Activated CD4-positive, alpha-beta T cell treated with anti-CD3 and anti-CD28 coated beads, Interleukin-10, Interleukin-2, amounts not matched to agents 100 ng/mL and 50 ng/mL, durations not matched to agents 16 hours and 8 hours (primary cell): ENCODE measurements at regions not wholly inside any gene's neighbourhood (a gene's known extent, or its start where the extent isn't known, plus 50 kb on each side); places are given as distances from the start of the nearest gene placed in this dataset.
"Not testable (repeated sequence)": the region's sequence is repeated elsewhere in the genome, so short reads cannot be mapped to it uniquely, and the experiment has no call there.

Experiments used
- DNase-seq: peaks from one replicate; pipeline ENCODE4 v3.0.0-alpha.2; 2020

DNA sequence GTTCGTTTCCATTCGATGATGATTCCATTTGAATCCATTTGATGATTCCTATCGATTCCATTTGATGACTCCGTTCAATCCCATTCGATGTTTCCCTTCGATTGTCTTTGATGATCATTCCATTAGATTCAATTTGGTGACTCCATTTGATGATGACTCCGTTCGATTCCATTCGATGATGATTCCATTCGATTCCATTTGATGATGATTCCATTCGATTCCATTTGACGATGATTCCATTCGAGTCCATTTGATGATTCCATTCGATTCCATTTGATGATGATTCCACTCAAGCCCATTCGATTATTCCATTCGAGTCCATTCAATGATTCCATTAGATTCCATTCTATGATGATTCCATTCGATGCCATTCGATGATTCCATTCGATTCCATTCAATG, 2730.6 kb downstream of the RPIA start:
- not testable (repeated sequence) for DNase-seq

DNA sequence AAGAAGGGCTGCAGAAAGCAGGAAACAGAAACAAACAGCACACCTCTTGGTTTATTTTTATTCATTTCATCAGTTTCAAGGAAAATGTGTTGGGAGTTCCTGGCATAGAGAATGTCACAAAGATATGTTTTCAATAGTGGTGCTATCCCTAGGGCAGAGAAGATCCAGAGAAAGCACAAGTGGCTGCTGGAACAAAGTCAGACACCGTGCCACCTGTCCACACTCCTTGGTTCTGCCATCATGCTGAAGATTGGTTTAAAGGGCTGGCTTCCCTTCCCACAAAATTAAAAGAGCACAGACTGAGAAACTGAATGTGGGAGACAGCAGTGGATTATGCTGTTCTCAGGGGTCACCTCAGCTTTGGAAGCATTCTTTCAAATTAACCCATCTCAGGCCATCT, 2735.7 kb downstream of the RPIA start:
- DNase-seq = not testable (repeated sequence)

DNA sequence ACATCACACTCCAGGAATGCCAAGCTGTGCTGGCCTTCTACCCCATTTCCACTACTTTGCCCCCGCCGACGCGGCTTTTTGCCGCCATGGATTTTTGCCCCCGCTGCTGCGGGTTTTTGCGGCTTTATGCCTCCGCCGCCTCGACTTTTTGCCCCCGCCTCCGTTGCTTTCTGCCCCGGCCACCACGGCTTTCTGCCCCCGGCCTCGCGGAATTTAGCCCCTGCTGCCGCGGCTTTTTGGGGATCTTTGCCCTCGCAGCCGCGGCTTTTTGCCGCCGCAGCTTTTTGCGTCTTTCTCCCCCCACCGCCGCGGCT, 2750.4 kb downstream of the RPIA start:
- DNase-seq = not testable (repeated sequence)

- DNase-seq = no peak
These were observed 2750.9 kb downstream of the RPIA start for GRCh38 chr2:91442246-91442905.

- DNase-seq = not testable (repeated sequence)
These were observed 2751.6 kb downstream of the RPIA start for GRCh38 chr2:91442906-91443729.

DNA sequence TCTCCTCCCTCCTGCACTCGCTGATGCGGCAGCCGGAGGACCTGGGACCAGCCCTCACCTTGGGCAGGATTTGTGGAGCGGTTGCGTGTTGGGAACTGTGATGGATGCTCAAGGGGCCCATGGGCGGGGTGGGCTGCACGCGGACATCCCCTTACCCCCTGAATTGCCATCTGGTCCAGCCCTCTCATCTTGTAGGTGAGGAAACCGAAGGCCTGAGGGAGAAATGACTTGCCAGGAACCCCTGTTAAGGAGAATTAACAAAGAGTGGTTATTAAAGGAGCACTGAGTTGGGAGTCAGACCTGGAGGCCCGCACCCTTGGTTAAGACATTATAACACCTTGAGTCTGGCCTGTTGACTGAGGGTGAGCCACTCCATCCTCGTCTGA, 2752.2 kb downstream of the RPIA start:
- not testable (repeated sequence) for DNase-seq

GRCh38 chr2:91445705-91446104, 2754.2 kb downstream of the RPIA start:
- DNase-seq = not testable (repeated sequence)

DNA sequence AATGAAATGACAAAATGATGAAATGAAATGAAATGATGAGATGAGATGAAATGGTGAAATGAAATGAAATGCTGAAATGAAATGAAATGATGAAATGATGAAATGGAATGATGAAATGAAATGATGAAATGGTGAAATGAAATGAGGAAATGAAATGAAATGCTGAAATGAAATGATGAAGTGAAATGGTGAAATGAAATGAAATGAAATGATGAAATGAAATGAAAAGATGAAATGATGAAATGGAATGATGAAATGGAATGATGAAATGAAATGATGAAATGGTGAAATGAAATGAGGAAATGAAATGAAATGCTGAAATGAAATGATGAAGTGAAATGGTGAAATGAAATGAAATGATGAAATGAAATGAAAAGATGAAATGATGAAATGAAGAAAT, 2755.0 kb downstream of the RPIA start:
- not testable (repeated sequence) for DNase-seq

- DNase-seq = not testable (repeated sequence)
These were observed 2755.4 kb downstream of the RPIA start for GRCh38 chr2:91446915-91447314.

- DNase-seq = not testable (repeated sequence)
These were observed 2756.0 kb downstream of the RPIA start for GRCh38 chr2:91447508-91447907.

- not testable (repeated sequence) for DNase-seq
These were observed 2770.8 kb downstream of the RPIA start for GRCh38 chr2:91462292-91462691.

- not testable (repeated sequence) for DNase-seq
These were observed 2771.5 kb downstream of the RPIA start for GRCh38 chr2:91463007-91463406.

DNA sequence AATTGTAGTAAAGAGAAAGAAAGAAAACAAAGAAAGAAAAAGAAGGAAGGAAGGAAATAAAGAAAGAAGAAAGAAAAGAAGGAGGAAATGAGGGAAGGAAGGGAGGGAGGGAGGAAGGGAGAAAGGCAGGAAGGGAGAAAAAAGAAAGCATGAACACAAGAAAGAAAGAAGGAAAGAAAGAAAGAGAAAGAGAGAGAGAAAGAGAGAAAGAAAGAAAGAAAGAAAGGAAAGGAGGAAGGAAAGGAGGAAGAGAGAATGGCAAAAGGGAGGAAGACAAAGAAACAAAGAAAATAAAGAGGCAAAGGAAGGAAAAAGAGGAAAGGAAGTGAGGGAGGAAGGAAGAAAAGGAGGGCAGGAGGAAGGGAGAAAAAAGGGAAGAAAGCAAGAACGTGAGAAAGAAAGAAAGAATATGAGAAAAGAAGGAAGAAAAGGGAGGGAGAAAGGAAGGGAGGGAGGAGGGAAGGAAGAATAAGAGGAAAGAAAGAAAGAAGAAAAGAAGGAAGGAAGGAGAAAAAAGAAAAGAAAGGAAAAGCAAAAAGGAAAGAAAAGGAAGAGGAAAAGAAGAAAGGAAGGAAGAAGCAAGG, 2775.4 kb downstream of the RPIA start:
- DNase-seq = not testable (repeated sequence)

GRCh38 chr2:91476244-91476935, 2784.9 kb downstream of the RPIA start:
- not testable (repeated sequence) for DNase-seq

- DNase-seq = not testable (repeated sequence)
These were observed 2785.4 kb downstream of the RPIA start for GRCh38 chr2:91476936-91477246.

DNA sequence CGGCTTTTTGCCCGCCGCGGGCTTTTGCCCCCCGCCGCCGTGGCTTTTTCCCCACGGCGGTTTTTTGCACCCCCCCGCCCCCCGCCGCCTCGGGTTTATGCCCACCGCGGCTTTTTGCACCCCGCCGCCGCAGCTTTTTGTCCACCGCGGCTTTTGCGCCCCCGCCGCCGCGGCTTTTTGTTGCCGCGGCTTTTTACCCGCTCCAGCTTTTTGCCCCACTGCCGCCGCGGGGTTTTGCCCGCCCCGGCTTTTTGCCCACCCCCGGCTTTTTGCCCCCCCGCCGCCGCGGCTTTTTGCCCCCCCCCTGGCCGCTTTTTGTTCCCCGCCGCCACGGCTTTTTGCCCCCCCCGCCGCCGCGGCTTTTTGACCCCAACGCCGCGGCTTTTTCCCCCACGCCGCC, 2785.8 kb downstream of the RPIA start:
- DNase-seq = not testable (repeated sequence)

DNA sequence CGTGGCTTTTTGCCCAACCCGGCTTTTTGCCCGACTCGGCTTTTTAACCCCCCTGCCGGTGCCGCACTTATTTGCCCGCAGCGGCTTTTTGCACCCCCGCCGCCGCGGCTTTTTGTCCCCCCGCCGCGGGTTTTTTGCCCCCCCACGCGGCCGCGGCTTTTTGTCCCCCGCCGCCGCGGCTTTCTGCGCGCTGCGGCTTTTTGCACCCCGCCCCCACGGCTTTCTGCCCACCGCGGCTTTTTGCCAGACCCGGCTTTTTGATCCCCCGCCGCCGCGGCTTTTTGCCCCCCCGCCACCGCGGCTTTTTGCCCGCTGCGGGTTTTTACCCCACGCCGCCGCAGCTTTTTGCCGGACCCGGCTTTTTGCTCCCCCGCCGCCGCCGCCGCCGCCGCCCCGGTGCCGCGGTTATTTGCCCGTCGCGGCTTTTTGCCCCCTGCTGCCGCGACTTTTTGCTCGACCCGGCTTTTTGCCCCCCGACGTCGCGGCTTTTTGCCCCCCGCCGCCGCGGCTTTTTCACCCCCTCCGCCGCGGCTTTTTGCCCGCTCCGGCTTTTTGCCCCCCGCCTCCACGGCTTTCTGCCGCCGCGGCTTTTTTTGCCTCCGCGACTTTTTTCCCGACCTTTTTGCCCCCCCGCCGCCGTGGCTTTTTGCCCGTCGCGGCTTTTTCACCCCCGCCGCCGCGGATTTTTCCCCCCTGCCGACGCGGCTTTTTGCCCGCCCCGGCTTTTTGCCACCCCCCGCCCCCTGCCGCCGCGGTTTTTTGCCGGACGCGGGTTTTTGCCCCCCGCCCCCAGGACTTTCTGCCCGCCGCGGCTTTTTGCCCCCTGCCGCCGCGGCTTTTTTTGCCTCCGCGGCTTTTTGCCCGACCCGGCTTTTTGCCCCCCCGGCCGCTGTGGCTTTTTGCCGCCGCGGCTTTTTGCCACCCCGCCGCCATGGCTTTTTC, 2786.5 kb downstream of the RPIA start:
- DNase-seq = no peak

DNA sequence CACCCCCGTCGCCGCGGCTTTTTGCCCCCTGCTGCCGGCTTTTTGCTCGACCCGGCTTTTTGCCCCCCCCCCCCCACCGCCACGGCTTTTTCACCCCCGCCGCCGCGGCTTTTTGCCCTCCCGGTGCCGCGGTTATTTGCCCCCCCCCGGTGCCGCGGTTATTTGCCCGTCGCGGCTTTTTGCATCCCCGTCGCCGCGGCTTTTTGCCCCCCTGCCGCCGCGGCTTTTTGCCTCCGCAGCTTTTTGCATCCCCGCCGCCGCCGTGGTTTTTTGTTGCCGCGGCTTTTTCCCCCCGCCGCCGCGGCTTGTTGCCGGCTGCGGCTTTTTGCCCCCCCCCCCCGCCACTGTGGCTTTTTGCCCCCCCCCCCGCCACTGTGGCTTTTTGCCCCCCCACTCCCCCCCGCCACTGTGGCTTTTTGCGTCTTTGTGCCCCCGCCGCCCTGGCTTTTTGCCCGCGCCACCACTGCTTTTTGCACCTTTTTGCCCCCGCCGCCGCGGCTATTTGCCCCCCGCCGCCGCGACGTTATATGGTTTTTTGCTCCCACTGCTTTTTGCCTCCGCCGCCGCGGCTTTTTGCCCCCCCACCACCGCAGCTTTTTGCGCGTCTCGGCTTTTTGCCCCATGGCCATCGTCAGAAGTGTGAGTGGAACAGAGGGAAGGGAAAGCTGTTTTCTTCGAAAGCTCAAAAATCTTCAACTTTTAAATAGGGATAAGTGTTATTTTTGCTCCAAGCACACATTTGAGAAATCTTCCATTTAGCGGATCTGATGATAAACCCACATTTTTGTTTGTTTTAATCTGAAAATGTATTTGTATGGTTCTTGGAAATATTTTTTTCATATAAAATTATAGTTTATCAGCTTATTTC, 2787.6 kb downstream of the RPIA start:
- not testable (repeated sequence) for DNase-seq

DNA sequence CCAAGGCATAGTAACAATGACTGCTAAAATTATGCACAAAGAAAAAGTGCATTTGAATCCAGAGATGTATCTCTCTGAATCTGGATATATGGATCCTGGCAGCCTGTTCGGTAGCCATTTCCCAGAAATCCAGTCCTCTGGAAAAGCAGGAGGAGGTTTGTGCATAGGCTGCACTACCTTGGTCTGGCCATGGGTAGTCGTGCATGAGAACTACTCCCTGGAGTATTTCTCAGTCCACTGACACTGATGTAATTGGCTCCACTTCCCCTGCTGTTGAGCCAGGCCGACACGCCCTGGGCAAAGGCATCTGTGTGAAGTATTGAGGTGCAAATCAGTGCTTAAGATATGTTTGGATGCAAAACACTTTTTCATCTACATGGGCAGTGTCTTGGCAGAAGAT, 2793.8 kb downstream of the RPIA start:
- DNase-seq = not testable (repeated sequence)

DNA sequence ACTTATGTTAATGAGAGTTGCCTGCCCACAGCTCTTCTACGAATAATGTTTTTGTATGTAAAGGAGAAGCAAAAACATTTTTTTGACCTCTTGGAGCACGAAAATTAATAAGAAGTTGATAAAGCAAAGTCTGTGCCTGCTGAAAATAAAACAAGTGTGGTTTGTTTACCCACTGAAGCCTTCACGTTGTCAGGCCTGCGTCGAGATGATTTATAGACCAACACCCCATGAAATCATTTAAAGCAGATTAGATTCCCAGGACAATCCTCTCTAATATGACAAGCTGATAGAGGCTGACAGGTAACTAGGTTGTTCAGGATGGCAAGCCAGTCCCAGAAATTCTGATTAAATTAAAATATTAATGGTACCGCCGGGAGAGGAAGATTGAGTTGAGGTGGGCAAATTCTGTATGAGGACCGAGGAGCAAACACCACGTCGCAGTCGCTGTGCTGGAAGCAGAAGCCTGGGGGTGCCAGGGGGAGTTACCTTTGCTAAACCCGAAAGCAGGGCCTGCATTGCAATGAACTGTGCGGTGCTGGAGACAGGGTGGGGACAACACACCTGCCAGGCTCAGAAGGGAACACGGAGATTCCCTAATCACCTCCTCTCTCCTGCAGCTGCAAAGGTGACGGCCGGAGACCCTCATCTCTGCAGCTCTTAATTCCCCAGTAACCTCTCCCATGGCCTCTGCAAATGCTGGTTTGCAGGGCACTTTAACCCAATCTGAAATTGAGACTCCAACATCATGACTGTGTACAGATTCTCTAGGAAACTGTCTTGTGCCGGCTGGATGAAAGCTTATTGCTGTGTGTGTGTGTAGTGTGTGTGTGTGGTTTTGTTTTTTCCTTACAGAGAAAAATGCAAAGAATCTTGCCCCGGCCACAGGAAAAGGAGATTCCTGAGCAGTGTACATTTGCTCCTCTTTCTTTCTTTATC, 2805.9 kb downstream of the RPIA start:
- DNase-seq = not testable (repeated sequence)
